ENCODE measurements at regions not wholly inside any gene's neighbourhood (a gene's known extent, or its start where the extent isn't known, plus 50 kb on each side); places are given as distances from the start of the nearest gene placed in this dataset.

DNA sequence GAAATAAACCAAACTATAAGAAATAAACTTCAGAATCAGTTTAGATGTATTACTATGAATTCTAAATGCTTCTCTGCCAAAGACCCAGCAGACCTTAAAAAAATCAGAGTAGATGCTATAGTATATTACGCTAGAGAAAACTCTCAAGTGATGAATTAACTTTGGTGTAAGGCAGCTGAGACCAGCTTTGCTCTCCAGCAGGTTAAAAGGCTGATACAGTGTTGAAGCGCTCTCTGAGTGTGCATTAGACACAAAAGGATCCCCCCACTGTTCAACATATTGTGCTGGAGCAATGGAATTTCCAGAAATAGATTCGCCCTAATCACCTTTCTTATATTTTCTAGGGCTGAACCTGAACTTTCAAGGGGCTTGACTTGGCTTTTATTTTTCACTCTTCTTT is 190.0 kb downstream of the EFHB start:
- H3K9me3 Mint-ChIP-seq (ENCODE audit: unreplicated experiment): no peaks in the 10 kb centered on the region

GRCh38 chr3:19742935-19743334 is 191.1 kb downstream of the EFHB start:
- Histone ChIP-seq H3K27me3 (ENCODE audit: insufficient read depth, low read length) (no peaks in the 10 kb centered on the region), H2AFZ (ENCODE audit: low read depth, low read length) (no peak overlapping the region), H3K4me2 (ENCODE audit: low read length) (no peak overlapping the region), H3K9me3 (ENCODE audit: insufficient read depth, low read depth, low read length) (no peaks in the 10 kb centered on the region), H3K27ac (ENCODE audit: low read depth, low read length) (no peak overlapping the region), H3K9ac (ENCODE audit: low read length) (no peak overlapping the region), H4K20me1 (ENCODE audit: insufficient read depth, low read length) (no peaks in the 10 kb centered on the region), H3K79me2 (ENCODE audit: insufficient read depth, low read length) (no peaks in the 10 kb centered on the region), H3K4me3 (ENCODE audit: insufficient read depth, low read depth, low read length) (no peak overlapping the region), H3K4me1 (ENCODE audit: insufficient read depth, low read length) (no peaks in the 10 kb centered on the region), H3K36me3 (ENCODE audit: insufficient read depth, low read length) (no peaks in the 10 kb centered on the region)
- Mint-ChIP-seq H3K4me3 (ENCODE audit: unreplicated experiment) (no peak overlapping the region), H3K4me1 (ENCODE audit: low read depth, unreplicated experiment) (peaks cover 1% of the 10 kb centered on the region), H3K27me3 (ENCODE audit: low read depth, unreplicated experiment) (no peaks in the 10 kb centered on the region), H3K9me3 (ENCODE audit: unreplicated experiment) (no peaks in the 10 kb centered on the region), H3K27ac (ENCODE audit: unreplicated experiment) (no peak overlapping the region), H3K36me3 (ENCODE audit: low read depth, unreplicated experiment) (no peaks in the 10 kb centered on the region)
- DNase-seq (ENCODE audit: low read depth): no peak
- FAIRE-seq: no peak
- no peak for TF ChIP-seq EZH2 (IDR thresholded peaks at IDR 0.05; ENCODE audit: insufficient read depth, low read length)
- TF ChIP-seq, protein P1, sequence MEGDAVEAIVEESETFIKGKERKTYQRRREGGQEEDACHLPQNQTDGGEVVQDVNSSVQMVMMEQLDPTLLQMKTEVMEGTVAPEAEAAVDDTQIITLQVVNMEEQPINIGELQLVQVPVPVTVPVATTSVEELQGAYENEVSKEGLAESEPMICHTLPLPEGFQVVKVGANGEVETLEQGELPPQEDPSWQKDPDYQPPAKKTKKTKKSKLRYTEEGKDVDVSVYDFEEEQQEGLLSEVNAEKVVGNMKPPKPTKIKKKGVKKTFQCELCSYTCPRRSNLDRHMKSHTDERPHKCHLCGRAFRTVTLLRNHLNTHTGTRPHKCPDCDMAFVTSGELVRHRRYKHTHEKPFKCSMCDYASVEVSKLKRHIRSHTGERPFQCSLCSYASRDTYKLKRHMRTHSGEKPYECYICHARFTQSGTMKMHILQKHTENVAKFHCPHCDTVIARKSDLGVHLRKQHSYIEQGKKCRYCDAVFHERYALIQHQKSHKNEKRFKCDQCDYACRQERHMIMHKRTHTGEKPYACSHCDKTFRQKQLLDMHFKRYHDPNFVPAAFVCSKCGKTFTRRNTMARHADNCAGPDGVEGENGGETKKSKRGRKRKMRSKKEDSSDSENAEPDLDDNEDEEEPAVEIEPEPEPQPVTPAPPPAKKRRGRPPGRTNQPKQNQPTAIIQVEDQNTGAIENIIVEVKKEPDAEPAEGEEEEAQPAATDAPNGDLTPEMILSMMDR (IDR thresholded peaks at IDR 0.05; ENCODE audit: insufficient read depth, low read depth, low read length): no peak

More for the DNA sequence above, 190.0 kb downstream of the EFHB start:
- no peak overlapping the region for H3K9ac ChIP-seq (ENCODE audit: low read length)
- FAIRE-seq (no peak), DNase-seq (ENCODE audit: low read depth) (no peak)
- no peak overlapping the region for H3K4me2 ChIP-seq (ENCODE audit: low read length)
- no peaks in the 10 kb centered on the region for H3K4me1 ChIP-seq (ENCODE audit: insufficient read depth, low read length)
- Mint-ChIP-seq H3K27me3 (ENCODE audit: low read depth, unreplicated experiment) (no peaks in the 10 kb centered on the region), H3K4me1 (ENCODE audit: low read depth, unreplicated experiment) (peaks cover 1% of the 10 kb centered on the region), H3K36me3 (ENCODE audit: low read depth, unreplicated experiment) (no peaks in the 10 kb centered on the region), H3K4me3 (ENCODE audit: unreplicated experiment) (no peak overlapping the region), H3K27ac (ENCODE audit: unreplicated experiment) (no peak overlapping the region)
- H3K9me3 ChIP-seq (ENCODE audit: insufficient read depth, low read depth, low read length): no peaks in the 10 kb centered on the region
- H3K27me3 ChIP-seq (ENCODE audit: insufficient read depth, low read length): no peaks in the 10 kb centered on the region
- H2AFZ ChIP-seq (ENCODE audit: low read depth, low read length): no peak overlapping the region
- H4K20me1 ChIP-seq (ENCODE audit: insufficient read depth, low read length): no peaks in the 10 kb centered on the region
- no peak overlapping the region for H3K27ac ChIP-seq (ENCODE audit: low read depth, low read length)
- no peak overlapping the region for H3K4me3 ChIP-seq (ENCODE audit: insufficient read depth, low read depth, low read length)
- no peaks in the 10 kb centered on the region for H3K36me3 ChIP-seq (ENCODE audit: insufficient read depth, low read length)
- TF ChIP-seq EZH2 (IDR thresholded peaks at IDR 0.05; ENCODE audit: insufficient read depth, low read length): no peak
- TF ChIP-seq, protein P1 (IDR thresholded peaks at IDR 0.05; ENCODE audit: insufficient read depth, low read depth, low read length): no peak
- H3K79me2 ChIP-seq (ENCODE audit: insufficient read depth, low read length): no peaks in the 10 kb centered on the region

- TF ChIP-seq, protein P1 (IDR thresholded peaks at IDR 0.05; ENCODE audit: insufficient read depth, low read depth, low read length): no peak
- no peak for TF ChIP-seq EZH2 (IDR thresholded peaks at IDR 0.05; ENCODE audit: insufficient read depth, low read length)
- Mint-ChIP-seq H3K27me3 (ENCODE audit: low read depth, unreplicated experiment) (no peaks in the 10 kb centered on the region), H3K4me1 (ENCODE audit: low read depth, unreplicated experiment) (peaks cover 1% of the 10 kb centered on the region), H3K27ac (ENCODE audit: unreplicated experiment) (no peak overlapping the region), H3K9me3 (ENCODE audit: unreplicated experiment) (no peaks in the 10 kb centered on the region), H3K36me3 (ENCODE audit: low read depth, unreplicated experiment) (no peaks in the 10 kb centered on the region), H3K4me3 (ENCODE audit: unreplicated experiment) (no peak overlapping the region)
- Histone ChIP-seq H3K9ac (ENCODE audit: low read length) (no peak overlapping the region), H3K36me3 (ENCODE audit: insufficient read depth, low read length) (no peaks in the 10 kb centered on the region), H3K4me3 (ENCODE audit: insufficient read depth, low read depth, low read length) (no peak overlapping the region), H3K9me3 (ENCODE audit: insufficient read depth, low read depth, low read length) (no peaks in the 10 kb centered on the region), H2AFZ (ENCODE audit: low read depth, low read length) (no peak overlapping the region), H3K27ac (ENCODE audit: low read depth, low read length) (no peak overlapping the region), H4K20me1 (ENCODE audit: insufficient read depth, low read length) (no peaks in the 10 kb centered on the region), H3K4me2 (ENCODE audit: low read length) (no peak overlapping the region), H3K27me3 (ENCODE audit: insufficient read depth, low read length) (no peaks in the 10 kb centered on the region), H3K79me2 (ENCODE audit: insufficient read depth, low read length) (no peaks in the 10 kb centered on the region), H3K4me1 (ENCODE audit: insufficient read depth, low read length) (no peaks in the 10 kb centered on the region)
- DNase-seq (ENCODE audit: low read depth) (no peak), FAIRE-seq (no peak)
Observed at GRCh38 chr3:19739504-19739903, 194.5 kb downstream of the EFHB start.
